Limb (tissue), 2 donors: ENCODE measurements at regions not wholly inside any gene's neighbourhood (a gene's known extent, or its start where the extent isn't known, plus 50 kb on each side); places are given as distances from the start of the nearest gene placed in this dataset.

Experiments used
- DNase-seq, 2 donors: peaks; one replicate each; pipeline ENCODE4 v3.0.0-alpha.2; 2016; ENCODE audit errors: extremely low spot score in 2 of 2

GRCh38 chr4:140281828-140282552, 91.5 kb upstream of the SCOC start:
- no peak for DNase-seq

- DNase-seq, result no peak
These were observed 95.9 kb upstream of the SCOC start for GRCh38 chr4:140277576-140277975.

- DNase-seq, result no peak
These were observed 101.9 kb upstream of the SCOC start for GRCh38 chr4:140271553-140271952.

DNA sequence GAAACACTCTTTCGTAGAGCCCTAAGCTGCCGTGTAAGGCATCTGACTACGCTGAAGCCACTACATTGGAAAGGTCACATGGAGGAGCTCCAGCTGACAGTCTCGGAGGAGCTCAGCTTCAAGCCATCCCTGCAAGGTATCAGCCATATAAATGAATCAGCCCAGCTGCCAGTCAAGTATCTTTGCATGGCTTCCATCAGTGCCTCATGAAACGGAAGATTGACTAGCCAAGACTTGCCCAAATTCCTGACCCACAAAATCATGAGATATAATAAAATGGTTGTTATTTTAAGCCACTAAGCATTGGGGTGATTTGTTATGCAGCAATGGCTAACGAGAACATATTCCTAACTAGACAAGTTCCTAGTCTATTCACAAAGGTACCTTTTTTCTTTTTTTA, 104.1 kb upstream of the SCOC start:
- no peak for DNase-seq

DNA sequence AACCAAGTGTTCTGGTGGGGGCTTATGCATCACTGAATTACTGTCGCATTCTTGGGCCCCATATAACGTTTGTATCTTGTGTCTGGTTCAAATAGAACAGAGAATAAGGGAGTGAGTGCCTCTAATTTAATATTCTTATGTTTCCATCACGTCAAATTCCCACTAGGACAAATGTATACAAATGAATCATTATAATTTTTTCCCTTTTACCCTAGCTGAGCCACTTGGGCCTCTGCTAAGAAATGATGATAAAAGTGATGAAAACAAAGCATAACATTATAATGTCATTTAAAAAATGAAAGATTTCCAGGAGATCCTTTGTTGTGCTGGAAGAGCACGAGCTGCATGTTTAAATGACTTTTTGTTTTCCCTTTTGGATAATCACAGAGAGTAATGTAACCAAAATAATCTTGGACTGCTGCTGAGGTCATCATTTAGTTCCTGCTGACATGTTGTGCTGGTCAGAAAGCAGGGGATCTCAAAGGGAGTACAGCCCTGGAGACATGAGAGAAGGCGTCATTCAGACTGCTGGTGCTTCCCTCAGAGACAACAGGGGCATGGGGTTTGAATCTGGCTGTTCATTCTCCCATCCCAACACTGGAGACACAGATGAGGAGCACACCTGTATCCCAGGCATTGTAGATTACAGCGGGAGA, 105.1 kb upstream of the SCOC start:
- DNase-seq, result no peak

DNA sequence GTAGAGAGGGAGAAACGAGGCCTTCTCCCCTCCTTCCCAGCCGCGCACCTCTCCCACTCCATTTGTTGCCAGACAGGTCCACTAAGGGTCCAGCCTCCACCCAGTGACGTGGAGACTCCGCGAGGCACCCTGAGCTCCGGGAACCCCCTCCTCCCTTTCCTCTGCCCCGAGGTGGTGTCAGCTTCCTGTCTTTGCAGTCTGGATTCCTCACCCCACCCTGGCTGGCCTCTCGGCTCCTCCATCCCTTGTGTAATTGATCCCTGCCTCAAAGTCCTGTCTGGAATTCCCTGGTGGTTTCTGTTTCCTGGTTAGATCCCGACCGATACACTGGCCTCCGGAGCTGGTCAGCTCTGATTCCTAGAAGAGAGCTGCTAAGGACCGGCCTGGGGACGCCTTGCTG, 105.9 kb upstream of the SCOC start:
- no peak for DNase-seq

- DNase-seq, result no peak
These were observed 106.4 kb upstream of the SCOC start for GRCh38 chr4:140266958-140267568.

- DNase-seq, result no peak
These were observed 106.2 kb upstream of the MAML3 start for GRCh38 chr4:140260227-140260626.

GRCh38 chr4:140258476-140258875, 104.5 kb upstream of the MAML3 start:
- DNase-seq, result no peak

DNA sequence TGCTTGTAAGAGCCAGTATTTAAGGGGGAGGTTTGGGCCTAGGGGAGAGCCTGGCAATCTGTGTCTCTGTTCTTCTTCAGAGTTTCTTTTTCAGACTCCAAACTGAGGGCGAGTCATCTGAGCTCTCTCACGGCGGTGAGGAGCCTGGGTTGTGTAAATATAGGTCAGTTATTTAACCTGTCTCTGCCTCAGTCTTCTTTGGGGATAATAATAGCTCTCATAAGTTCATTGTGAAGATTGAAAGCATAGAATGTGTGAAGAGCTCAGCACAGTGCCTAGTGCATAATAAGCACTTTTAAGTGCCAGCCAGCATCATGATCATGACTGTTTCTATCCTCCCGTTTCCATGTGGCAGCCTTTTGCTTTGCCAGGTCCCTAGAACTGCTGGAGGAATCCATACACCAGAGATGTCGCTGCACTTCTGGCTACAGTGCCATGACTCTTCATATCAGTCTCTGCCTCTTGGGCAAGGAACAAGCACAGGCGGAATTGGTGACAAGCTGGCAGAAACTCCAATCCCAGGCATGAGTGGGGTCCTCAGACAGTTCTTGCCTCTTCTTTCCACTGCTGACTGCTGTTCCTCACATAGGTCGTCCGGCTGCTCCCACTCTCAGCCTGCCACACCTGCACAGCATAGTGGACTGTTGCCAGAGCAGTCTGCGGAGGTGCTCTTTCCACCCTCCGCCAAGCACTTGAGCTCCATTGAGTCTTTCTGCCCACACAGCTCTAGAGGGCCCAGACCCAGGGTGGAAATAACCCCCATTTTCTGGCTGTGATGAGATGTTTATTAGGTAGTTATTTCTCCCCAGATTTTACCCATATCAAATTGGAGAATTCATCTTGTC, 103.7 kb upstream of the MAML3 start:
- DNase-seq, result no peak

DNA sequence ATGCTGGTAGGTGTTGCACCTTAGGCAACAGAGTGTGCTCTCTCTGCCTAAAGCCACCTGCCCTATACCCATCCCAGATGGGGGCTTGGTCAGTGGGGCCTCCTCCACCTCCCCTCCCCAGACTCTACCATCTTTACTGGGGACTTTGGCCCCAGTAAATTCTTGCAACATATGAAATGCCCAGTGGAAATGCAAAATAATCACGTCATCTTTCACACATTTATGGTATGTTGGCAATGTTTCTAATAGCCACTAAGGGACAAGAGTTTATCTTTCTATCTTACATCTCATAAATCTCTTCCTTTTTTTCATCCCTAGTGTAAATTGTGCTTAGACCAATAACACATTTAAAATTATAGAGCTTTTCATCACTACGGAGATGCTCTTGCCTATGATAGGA, 103.0 kb upstream of the MAML3 start:
- no peak for DNase-seq

DNA sequence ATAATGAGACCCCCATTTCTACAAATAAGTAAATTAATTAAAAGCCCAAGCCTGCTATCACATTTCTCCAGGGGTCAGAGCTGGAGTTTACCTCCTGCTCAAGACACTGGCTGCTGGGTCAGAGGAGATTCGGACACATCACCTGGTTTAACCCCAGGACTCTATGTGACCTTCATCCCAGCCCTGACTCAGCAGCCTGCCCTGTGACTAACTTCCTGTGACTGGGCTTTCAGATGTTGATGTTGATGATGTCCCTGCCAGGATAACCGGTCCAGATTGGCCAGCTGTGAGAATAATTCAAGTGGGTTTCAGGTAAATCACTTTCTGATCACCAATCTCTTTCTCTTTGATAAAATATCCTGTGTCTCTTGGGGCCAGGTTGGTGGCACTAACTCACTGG, 102.4 kb upstream of the MAML3 start:
- no peak for DNase-seq

DNA sequence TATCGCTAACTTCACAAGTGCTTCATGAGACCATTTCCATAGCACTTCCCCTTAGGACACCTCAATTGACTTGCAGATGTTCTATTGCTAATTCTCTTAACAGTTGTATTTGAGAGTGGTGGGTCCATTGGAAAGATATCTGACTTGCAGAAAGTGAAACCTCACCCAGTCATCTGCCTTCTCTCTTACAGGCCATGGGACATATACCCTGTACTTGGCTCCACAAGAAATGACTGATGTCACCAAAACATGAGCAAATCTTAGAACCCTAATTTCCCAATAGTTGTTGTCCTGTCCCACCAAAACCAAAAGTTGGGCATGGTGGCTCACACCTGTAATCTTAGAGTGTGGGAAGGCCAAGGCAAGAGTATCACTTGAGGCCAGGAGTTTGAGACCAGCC, 101.9 kb upstream of the MAML3 start:
- no peak for DNase-seq

GRCh38 chr4:140255467-140255866, 101.5 kb upstream of the MAML3 start:
- DNase-seq, result no peak

GRCh38 chr4:140254651-140255299, 100.8 kb upstream of the MAML3 start:
- DNase-seq, result no peak

DNA sequence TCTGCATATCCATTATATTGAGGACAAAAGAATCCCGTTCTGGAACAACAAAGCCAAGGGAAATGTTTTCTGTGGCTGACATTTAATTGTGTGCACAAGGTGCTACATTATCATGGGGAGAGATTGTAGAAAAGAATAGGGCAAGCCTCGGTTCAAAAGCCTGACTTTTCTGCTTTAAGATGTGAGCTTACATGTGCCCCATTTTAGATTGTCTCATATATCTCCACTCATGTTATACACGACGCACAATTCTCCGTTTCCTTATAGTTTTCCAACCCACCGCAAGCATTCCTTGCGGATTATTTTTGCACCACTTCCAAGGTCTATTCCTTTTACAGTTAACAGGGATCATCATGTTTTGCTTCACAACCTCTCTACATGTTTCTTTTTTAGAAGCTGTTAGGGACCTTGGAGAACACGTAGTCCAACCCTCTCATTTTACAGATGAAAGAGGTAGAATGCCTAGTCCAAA, 99.6 kb upstream of the MAML3 start:
- DNase-seq, result no peak

DNA sequence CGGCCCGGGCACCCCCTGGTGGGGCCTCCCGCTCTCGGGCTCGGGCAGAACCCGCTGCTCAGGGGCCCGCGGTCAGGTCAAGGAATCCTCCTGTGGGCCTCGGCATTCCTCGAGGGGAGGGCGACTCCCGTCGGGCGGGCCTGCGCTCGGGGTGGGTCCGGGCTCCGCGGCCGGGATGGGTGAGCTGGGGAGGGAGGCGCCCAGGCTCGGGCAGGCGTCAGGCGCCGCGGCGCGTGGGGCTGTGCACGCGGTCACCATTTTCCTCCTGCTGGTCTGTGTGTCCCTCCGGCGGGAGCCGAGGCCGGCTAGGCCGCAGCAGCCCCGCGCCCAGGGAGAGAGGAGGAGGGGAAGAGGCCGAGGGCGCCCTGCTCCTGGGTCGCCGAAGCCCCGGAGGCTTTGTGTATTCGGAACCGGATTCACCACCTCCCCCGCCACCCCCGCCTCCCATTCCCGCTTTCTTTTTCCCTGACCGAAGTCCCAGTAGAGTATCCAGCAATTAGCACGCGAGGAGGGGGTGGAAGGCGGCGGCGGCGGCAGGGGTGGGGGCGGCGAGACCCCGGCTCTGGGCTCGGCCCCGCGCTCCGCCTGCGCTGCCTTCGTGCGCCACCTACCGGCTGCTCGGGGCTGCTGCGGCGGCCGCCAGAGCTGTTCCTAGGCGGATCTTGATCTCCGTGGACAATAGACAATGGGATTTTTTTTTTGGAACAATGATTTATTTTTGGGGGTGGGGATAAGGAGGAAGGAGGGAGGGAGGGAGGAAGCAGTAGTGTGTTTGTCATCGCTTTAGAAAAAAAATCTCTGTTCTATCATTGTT, 99.0 kb upstream of the MAML3 start:
- DNase-seq, result peak; percentile 86 to 90

GRCh38 chr4:140252141-140252741, 98.3 kb upstream of the MAML3 start:
- peak in 1 of 2 donors; percentile 51 for DNase-seq

DNA sequence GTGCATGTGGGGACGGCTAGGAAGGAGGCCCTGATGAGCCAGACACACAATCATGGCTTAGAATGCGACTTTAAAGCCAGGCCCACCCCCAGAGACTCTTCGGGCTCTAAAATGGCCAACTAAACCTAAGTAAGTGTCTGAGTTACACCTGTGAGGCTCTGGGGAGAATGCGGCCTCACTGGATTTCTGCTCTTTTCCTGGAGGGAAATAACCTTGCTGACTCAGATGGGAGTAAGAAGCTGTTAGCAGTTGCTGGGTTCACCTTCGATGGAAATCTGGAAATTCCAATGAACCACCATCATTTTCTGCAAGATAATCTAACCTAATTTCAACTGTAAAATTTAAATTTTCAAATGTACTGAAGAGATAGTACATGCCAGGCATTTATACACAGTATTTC, 97.6 kb upstream of the MAML3 start:
- no peak for DNase-seq

- no peak for DNase-seq
These were observed 97.1 kb upstream of the MAML3 start for GRCh38 chr4:140250989-140251552.
